Epidermal melanocyte (primary cell): ENCODE measurements at regions not wholly inside any gene's neighbourhood (a gene's known extent, or its start where the extent isn't known, plus 50 kb on each side); places are given as distances from the start of the nearest gene placed in this dataset.

ENCODE experiments used
- DNase-seq: peaks from one replicate; pipeline ENCODE4 v3.0.0; 2011; ENCODE audit warnings: low spot score; ENCODE audit not compliant: insufficient read length

- DNase-seq = no peak
Observed at GRCh38 chr6:139438775-139439174, 64.3 kb upstream of the CITED2 start.

- no peak for DNase-seq
Observed at GRCh38 chr6:139436957-139437348, 62.5 kb upstream of the CITED2 start.

GRCh38 chr6:139436200-139436956 is 61.9 kb upstream of the CITED2 start:
- no peak for DNase-seq

GRCh38 chr6:139433631-139434419 is 59.4 kb upstream of the CITED2 start:
- no peak for DNase-seq

- no peak for DNase-seq
Observed at GRCh38 chr6:139431602-139431956, 57.1 kb upstream of the CITED2 start.

- DNase-seq = no peak
Observed at GRCh38 chr6:139430899-139431601, 56.6 kb upstream of the CITED2 start.

GRCh38 chr6:139429580-139430145 is 55.2 kb upstream of the CITED2 start:
- no peak for DNase-seq

GRCh38 chr6:139427199-139427598 is 52.8 kb upstream of the CITED2 start:
- no peak for DNase-seq

- DNase-seq = no peak
Observed at GRCh38 chr6:139426795-139427194, 52.3 kb upstream of the CITED2 start.

GRCh38 chr6:139425780-139426179 is 51.3 kb upstream of the CITED2 start:
- no peak for DNase-seq

- no peak for DNase-seq
Observed at GRCh38 chr6:139423971-139424667, 49.7 kb upstream of the CITED2 start.
